HPDE6-E6E7 (cell line): ENCODE measurements at regions not wholly inside any gene's neighbourhood (a gene's known extent, or its start where the extent isn't known, plus 50 kb on each side); places are given as distances from the start of the nearest gene placed in this dataset.

Source experiments
- DNase-seq: peaks from one replicate; pipeline ENCODE4 v3.0.0; 2011; ENCODE audit warnings: missing footprints; ENCODE audit errors: extremely low spot score

GRCh38 chr13:50318887-50319286, 303.6 kb downstream of the KCNRG start:
- no peak for DNase-seq

- no peak for DNase-seq
These were observed 304.5 kb downstream of the KCNRG start for GRCh38 chr13:50319635-50320255.

- DNase-seq, result no peak
These were observed 305.1 kb downstream of the KCNRG start for GRCh38 chr13:50320271-50320862.

GRCh38 chr13:50322006-50322405, 306.8 kb downstream of the KCNRG start:
- no peak for DNase-seq

- DNase-seq, result no peak
These were observed 308.3 kb downstream of the KCNRG start for GRCh38 chr13:50323440-50324065.

- no peak for DNase-seq
These were observed 311.0 kb downstream of the KCNRG start for GRCh38 chr13:50326271-50326670.

GRCh38 chr13:50326811-50327210, 311.6 kb downstream of the KCNRG start:
- no peak for DNase-seq

- DNase-seq, result no peak
These were observed 319.0 kb downstream of the KCNRG start for GRCh38 chr13:50334115-50334778.

- no peak for DNase-seq
These were observed 319.7 kb downstream of the KCNRG start for GRCh38 chr13:50334944-50335343.

GRCh38 chr13:50339271-50339670, 324.0 kb downstream of the KCNRG start:
- no peak for DNase-seq

GRCh38 chr13:50340146-50340545, 324.9 kb downstream of the KCNRG start:
- no peak for DNase-seq

- DNase-seq, result no peak
These were observed 325.5 kb downstream of the KCNRG start for GRCh38 chr13:50340551-50341287.

- no peak for DNase-seq
These were observed 326.3 kb downstream of the KCNRG start for GRCh38 chr13:50341526-50341925.

- no peak for DNase-seq
These were observed 329.5 kb downstream of the KCNRG start for GRCh38 chr13:50344717-50345116.

GRCh38 chr13:50345804-50346203, 330.6 kb downstream of the KCNRG start:
- no peak for DNase-seq

- no peak for DNase-seq
These were observed 333.1 kb downstream of the KCNRG start for GRCh38 chr13:50348371-50348770.

- DNase-seq, result no peak
These were observed 337.7 kb downstream of the KCNRG start for GRCh38 chr13:50352720-50353480.

- no peak for DNase-seq
These were observed 338.6 kb downstream of the KCNRG start for GRCh38 chr13:50353651-50354415.

GRCh38 chr13:50355797-50356196, 340.6 kb downstream of the KCNRG start:
- no peak for DNase-seq

- DNase-seq, result no peak
These were observed 341.9 kb downstream of the KCNRG start for GRCh38 chr13:50357136-50357535.
